ENCODE measurements at regions not wholly inside any gene's neighbourhood (a gene's known extent, or its start where the extent isn't known, plus 50 kb on each side); places are given as distances from the start of the nearest gene placed in this dataset.
"Not testable (repeated sequence)": the region's sequence is repeated elsewhere in the genome, so short reads cannot be mapped to it uniquely, and the experiment has no call there.

DNA sequence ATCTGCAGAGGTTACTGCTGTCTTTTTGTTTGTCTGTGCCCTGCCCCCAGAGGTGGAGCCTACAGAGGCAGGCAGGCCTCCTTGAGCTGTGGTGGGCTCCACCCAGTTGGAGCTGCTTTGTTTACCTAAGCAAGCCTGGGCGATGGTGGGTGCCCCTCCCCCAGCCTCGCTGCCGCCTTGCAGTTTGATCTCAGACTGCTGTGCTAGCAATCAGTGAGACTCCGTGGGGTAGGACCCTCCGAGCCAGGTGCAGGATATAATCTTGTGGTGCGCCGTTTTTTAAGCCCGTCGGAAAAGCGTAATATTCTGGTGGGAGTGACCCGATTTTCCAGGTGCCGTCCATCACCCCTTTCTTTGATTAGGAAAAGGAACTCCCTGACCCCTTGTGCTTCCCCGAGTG lies 211.4 kb downstream of the BTBD3 start:
- not testable (repeated sequence) for DNase-seq

DNA sequence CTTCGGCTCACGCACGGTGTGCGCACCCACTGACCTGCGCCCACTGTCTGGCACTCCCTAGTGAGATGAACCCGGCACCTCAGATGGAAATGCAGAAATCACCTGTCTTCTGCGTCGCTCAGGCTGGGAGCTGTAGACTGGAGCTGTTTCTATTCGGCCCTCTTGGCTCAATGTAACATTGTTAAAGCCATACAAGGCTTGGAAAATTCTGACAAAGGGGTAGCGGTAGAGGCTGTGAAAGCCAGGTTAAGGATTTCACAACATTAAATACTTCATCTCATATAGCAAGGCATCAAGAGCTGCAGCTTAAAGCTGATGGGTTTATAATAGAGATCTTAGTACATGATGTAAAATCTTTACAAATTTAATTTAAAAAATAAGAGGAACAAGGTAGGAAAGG lies 211.8 kb downstream of the BTBD3 start:
- DNase-seq, result not testable (repeated sequence)

DNA sequence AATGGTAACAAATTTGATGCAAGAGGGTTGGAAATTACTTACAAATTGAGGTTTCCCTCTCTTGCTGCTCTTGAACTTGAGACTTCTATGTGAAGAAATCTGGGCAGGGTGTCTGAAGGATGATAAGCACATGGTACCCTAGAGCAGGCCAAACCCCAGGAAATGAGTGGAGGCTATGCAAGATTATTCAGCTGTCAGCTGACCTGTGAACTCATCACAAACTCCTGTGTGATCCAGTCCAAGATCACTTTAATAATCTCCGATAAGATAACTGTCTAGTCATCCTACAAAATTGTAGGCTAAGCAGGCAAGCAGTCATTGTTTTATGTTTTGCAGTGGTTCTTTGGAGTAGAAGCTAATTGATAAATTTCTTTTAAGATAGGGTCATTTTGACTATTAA lies 213.1 kb downstream of the BTBD3 start:
- no peak for DNase-seq

DNA sequence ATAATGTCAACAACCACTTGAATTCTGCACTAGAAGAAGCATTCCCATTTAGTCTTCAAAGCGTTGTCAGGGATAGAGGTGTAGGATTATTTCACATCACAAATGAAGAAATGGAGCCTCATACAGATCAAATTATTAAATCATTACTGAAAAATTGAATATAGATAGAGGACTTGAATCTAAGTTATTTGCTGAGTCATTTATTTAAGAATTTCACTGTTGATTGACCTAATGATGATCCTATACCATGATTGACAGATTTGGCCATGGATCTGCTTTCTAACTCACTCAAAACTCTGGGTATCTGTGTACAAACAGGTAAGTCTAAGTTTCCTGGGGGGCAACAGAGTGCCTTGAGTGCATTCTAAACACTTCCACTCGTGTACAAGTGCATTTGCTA lies 215.9 kb downstream of the BTBD3 start:
- no peak for DNase-seq

DNA sequence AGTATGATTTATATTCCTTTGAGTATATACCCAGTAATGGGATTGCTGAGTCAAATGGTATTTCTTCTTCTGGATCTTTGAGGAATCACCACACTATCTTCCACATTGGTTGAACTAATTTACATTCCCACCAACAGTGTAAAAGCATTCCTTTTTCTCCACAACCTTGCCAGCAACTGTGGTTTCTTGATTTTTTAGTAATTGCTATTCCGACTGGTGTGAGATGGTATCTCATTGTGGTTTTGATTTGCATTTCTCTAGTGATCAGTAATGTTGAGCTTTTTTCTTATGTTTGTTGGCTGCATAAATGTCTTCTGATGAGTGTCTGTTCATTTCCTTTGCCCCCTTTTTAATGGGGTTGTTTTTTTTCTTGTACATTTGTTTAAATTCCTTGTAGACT lies 228.3 kb downstream of the BTBD3 start:
- not testable (repeated sequence) for DNase-seq

DNA sequence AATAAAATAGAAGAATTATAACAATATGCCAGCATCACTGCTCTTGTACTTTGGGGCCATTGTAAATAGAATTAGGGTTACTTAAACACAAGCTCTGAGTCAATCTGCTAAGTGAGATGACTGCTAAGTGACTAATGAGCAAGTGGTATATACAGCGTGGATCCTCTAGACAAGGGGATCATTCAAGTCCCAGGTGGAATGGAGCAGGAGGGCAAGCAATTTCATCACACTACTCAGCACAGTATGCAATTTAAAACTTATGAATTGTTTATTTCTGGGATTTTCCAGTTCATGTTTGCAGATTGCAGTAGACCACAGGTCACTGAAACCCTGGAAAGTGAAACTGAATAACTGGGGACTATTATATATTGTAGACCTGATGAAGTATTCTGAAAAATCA lies 235.3 kb downstream of the BTBD3 start:
- no peak for DNase-seq

DNA sequence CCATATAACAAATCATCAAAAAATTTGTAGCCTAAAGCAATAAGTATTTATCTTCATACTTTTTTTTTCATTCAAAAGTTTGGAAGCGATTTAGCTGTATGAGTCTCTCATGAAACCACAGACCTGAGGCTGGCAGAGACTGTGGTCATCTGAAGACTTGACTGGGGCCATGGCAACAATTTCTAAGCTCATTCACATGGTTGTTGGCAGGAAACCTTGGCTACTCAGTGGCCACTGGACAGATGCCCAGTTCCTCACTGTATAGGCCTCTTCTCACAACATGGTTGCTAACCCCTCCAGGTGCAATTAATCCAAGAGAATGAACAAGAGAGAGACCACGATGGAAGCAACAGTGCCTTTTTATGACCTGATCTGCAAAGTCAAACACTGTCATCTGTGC lies 235.9 kb downstream of the BTBD3 start:
- peak in 2 of 14 donors; percentile 14 to 20 for DNase-seq

DNA sequence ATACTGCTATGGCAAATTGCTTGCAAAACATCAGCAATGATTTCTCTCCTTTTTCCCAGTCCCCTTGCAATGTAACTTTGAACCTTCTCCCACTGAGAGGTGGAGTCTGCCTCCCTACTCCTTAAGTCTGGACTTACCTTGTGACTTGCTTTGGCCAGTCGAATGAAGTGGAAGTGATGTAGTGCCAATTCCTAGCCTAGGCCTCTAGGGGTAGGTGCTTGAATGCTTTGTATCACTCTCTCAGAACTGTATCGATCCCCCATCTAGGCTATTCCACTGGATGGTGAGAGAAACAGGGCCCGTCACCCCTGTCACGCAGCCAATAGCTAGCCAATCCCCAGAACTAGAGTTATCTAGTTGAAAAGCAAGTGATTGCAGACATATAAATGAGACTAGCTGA lies 238.6 kb downstream of the BTBD3 start:
- DNase-seq, result no peak

DNA sequence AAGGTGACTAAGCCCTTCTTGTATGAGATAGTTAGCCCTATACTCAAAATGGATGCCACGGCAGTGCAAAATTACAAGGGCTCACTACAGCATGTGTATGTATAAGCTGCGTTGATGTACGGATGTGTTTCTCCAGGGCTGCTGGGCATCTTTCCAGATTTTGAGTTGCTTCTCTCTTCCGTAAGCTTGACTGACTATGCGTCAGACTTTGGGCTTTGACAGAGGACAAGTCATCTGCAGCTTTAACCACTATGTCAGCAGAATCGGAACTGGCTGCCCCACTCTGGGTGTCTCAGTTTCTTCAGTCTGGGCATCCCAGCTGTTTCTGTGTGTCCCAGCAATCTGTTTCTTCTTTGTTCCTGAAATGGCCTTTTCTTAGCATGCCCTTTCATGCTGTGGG lies 241.6 kb downstream of the BTBD3 start:
- DNase-seq, result no peak

DNA sequence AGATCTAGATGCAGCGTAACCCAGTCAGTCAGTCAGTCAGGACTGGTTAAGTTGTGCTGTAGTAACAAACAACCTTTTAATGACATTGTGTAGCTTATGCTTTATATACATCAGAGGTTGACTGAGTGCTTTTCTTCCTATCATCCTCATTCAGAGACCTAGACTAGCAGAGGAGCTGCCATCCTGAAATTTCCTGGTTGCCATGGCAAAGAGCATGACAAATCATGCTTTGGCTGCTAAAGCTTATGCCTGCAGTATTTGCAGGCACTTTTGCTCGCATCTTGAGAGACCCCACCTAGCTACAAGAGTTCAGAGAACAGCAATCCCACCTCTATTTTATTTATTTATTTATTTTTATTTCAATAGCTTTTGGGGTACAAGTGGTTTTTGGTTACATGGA lies 244.0 kb downstream of the BTBD3 start:
- DNase-seq, result no peak

DNA sequence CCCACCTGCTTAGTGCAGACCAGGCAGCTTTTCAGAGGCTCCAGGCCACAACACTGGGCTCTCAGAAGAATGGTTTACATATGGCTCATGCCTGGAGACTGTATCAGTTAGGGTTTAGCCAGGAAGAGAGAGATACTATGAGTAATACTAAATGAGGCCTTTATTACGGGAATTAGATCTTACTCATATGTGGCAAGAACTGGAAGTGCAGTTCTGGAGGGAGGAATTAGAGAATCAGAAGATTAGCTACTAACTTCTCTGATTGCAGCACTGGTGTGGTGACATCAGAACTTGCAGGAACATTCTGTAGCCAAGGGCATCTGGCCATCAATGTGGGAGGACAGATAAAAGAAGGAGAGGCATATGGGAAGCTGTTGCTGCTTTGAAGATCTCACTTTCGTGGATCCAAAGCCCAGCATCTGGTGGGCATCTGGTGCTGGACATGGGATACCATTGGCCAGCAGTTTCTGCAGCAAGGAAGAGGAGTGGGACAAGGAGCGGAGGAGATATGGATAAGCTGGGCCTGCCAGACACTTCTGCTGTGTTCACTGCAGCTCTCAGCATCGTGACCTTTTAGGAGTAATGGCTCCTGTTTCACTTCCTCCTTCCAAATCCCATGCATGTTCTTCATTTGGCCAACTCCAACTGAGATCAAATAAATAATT lies 248.5 kb downstream of the BTBD3 start:
- no peak for DNase-seq

DNA sequence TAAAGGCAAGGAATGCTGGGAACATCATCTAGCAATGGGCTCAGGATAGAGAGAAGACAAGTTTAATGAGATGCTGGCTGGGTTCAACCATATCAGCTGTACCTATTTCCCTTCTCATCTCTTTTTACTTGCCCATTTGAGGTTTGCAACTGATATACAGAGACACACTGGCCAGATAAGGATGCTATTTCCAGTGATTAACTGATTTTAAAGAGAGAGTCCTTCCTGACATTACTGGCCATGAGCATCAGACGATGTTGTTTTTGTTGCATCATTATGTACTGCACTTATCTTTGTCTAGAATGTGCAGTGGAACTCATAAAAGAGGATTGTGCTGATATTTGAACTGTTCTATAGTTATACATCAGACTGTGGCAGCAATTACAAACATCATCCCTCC lies 252.7 kb downstream of the BTBD3 start:
- DNase-seq, result no peak

DNA sequence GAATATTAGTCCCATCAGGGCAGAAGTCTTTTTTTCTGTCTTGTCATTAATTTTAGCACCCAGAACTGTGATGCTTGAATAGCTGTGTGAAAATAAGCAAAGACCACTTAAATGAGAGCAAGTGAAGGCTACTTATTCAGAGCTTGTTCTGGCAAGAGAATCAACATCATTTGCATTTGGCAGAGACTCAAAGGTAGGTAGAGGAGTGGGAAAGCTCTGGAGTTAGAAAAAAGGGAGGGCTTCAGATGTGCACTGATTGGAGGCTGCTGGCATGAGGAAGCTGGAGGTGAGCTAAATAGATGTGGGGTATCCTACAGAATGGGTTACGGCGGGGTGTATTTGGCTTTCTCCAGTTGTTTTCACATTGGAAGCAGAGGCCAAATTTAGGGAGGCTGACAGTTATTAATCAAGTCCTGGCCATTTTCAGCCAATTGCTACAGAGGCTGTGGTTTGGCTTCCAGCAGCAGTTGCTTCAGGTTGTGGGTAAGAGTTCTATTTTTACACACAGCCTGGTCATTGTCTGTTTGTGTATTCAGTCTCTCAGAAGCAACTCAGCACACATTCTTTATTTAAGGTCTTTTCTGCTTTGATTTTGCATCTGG lies 254.3 kb downstream of the BTBD3 start:
- peak in 6 of 14 donors; percentile 3 to 27 (median 16) for DNase-seq

DNA sequence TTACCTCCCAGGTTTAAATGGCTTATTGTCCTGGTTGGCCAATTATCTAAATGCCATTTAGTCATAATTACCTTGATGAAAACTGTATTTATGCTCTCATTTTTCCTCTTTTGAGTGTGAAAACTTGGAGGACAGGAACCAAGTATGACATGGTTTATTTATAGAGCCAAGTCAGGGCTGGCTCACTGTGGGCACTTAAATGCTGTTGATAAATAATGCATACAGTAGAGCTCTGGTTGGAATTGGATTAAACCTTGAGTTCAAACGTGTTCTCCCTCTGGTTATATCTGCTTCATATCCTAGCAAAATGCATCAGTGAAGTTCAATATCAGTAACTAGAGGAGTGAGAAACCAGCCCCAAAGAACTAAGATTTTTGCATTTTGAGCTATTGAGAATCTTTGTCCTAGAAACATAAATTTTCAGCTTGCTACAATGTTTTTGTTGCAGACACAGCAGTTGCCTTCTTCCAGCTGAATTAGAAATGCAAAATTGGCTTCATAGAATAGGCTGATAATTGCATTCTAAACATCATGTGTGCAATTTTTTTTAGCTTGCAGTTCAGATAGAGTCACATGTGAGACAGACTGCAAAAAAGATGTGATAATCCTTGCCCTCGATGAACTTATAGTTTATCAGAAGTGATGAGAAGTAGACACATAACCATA lies 255.8 kb downstream of the BTBD3 start:
- DNase-seq, result no peak

DNA sequence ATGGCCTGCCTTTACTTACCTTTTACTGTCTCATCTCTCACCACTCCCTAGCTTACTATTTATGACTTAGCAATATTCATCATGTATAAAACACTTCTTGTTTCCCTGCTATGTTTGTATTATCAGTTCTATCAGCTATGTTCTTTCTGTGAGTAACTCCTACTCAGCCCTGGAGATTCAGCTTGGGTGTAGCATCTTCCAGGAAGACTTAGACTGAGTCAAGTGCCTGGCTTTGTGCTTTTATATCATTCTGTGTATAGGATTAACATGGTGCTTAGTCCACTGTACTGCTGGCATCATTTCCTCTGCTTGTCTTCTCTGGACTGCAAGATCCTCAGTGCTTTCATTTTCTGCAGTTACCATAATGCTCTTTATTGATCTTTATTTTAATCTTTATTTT lies 257.8 kb downstream of the BTBD3 start:
- no peak for DNase-seq

DNA sequence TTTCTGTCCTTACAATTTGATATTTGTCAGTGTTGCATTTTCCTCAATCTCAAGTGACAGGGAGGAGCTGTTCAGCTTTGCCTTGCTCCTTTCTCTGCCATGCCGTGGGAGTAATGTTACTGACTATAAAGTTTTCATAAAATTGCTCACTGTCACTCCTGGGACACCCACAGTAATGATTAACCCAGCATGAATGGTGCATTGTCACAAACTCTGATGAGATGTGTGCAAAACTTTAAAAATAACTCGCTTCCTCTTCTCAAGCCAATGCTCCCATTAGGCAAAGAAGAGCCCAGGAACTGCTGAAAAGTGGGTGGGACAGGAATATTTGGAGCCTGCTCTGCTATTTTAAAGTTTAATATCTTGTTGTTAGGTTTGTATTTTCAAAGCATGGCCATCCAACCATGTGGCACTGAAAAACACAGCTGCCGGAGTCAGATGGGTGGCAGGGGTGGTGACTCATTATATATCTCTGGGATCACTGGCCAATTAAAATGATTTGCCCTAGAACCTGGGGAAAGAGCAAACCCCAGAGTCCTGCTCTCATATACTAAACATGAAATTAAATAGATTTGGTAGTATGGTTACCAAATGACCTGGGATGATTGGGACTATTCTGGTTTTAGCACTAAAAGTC lies 260.1 kb downstream of the BTBD3 start:
- no peak for DNase-seq

DNA sequence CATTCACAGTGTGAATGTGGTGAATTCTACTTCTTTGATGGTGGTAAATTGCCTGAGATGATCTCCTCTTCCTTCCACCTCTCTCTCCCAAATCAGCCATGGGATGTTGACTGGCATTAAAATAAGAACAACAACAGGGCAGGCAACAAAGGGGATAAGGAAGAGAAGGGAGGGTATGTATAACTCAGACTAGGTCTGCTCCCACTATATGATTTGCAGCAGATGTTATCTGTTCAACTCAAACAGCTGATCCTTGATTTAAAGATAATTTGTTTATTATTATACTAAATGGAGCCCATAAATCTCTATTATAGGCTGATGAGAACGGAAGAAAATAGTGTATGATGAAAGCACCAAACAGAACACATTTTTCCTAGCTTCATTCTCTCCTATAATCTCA lies 262.0 kb downstream of the BTBD3 start:
- no peak for DNase-seq

DNA sequence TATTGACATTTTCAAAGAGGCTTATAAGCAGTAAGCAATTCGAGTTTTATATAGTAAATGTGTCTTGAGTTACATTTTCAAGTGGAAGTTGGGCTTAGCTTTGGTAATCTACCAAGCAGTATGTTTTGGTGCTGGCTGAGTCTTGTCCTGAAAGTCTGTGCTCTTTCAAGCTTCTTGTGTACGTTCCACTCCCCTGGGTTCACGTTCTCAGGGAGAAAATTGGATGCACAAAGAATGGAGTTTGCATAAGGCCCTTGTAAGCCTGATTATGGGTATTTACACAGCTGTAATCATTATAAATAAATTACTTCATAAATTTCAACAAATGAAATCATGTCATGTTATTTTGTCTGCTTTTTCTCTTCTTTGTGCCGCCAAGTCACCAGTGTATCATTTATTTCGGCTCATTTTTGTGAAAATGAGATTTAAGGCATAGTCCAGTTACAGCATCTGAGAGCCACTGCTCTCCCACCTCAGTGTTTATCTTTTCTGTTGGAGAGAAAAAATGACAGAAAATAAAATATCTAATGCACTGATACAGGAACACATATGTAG lies 262.5 kb downstream of the BTBD3 start:
- DNase-seq, result no peak

DNA sequence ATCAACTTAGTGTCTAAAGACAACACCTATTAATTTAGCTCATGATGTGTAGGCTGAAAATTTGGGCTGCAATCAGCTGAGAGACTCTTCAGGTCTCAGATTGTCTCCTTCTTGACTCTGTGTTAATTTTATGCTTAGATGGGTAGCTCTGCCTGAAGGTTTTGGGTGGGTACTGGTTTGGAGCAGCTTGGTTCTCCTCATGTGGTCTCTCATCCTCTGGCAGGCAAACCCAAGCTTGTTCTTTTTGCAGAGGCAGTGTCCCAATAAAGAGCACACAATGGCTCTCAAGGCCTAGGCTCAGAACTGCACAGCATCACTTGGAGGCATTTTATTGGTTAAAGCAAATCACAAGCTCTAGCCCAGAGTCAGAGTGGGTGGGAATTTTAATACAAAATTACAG lies 280.6 kb downstream of the BTBD3 start:
- peak in 1 of 14 donors; percentile 45 for DNase-seq

DNA sequence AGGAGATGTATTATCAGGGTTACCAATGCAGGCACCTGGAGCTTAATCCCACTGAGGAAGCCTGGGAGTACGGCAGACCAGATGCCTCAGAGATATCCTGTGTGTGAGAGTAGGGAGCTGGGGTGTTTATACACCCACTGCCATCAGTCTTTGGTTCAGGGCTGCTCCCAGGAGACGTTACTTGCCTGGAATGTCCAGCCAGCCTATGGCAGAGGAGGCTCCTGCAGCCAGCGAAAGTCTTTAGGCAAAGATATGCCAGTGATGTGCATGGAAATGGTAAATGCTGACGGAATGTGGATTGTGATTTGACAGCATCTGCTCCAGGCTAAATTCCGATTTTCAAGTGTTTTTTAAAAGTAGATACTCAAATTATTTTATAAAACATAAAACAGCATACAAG lies 282.0 kb downstream of the BTBD3 start:
- DNase-seq, result no peak

DNA sequence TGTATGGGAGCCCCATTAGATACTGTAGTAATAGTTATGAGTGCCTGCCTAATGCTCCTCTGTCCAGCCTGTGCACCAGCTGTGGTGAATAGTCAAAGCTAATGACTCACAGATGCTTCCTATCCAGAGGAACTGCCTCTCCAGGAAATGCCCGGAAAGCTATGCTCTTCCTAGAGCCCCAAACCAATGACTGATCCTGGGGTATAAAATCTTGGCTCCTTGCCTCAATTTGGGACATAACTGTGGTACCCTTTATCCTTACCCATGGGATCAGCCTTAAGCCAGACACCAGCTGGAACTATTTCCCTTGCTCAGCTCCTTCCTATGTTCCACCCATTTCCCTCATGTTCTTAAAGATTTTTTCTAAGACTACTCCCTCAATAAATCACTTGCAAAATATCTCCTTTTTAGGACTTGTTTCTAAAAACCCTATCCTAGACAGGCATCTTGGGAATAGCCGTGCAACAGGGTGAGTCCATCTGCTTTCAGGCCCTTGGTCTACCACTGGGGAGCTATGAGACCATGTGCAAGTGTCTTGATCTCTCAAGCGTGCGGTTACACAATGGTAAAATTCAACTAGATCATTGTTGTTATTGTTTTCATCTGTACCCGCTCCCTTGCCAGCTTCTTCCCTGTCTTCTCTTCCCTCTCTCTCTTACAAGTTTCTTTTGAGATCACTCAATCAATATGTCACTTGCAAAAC lies 283.7 kb downstream of the BTBD3 start:
- no peak for DNase-seq

DNA sequence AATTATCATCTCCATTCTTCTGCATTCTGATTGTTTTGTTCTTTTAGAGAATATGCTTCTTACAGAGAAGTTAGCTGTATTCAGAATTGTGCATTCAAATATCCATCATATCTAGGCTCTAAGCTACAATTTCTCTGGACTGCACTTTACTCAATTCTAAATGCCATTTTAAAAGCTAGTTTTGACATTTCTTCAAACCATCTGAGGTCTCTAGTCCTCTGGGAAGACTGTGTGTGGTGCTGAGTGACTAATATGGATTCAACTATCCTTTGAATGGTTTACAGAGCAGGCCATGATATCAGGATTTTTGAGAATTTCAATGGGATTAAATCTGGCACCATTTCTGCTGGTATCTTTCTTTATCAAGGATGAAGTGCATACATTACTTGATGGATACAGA lies 285.7 kb downstream of the BTBD3 start:
- no peak for DNase-seq

DNA sequence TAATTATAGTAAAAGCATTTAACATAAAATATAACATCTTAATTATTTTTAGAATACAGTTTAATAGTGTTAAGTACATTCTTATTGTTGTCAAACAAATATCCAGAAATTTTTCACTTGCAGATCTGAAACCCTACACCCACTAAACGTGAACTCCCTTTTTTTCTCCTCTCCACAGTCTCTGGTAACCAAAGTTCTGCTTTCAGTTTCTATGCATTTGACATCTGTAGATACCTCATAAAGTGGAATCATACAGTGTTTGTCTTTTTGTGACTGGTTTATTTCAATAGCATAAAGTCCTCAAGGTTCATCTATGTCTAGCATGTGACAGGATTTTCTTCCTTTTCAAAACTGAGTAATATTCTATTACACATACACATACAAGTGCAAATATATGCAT lies 286.3 kb downstream of the BTBD3 start:
- DNase-seq, result no peak
